Peyer's patch (tissue), 4 donors: ENCODE measurements at regions not wholly inside any gene's neighbourhood (a gene's known extent, or its start where the extent isn't known, plus 50 kb on each side); places are given as distances from the start of the nearest gene placed in this dataset.

Experiments
- CTCF ChIP-seq, 6 experiments: fragments of 450-650 bp in 4 of 6; fragments of 200-600 bp in 2 of 6; sonication (generic) in 1 of 6; IDR thresholded peaks; one replicate each; pipeline ENCODE4 v1.5.1; 2017 to 2019; ENCODE audit warnings: antibody characterized with exemption in 6 of 6, mild to moderate bottlenecking in 3 of 6, moderate library complexity in 1 of 6
- POLR2A ChIP-seq, 2 donors: fragments of 450-650 bp; IDR thresholded peaks; one replicate each; pipeline ENCODE4 v1.5.1; 2017; ENCODE audit warnings: antibody characterized with exemption in 2 of 2, mild to moderate bottlenecking in 2 of 2, moderate library complexity in 2 of 2

- no peak for TF ChIP-seq POLR2A (IDR thresholded peaks at IDR 0.05)
- no peak for TF ChIP-seq CTCF (IDR thresholded peaks at IDR 0.05)
Observed at GRCh38 chr6:128641703-128642102, 121.3 kb upstream of the PTPRK start.
